SK-N-MC (cell line): ENCODE measurements at regions not wholly inside any gene's neighbourhood (a gene's known extent, or its start where the extent isn't known, plus 50 kb on each side); places are given as distances from the start of the nearest gene placed in this dataset.

Experiments
- DNase-seq: peaks from one replicate; pipeline ENCODE4 v3.0.0-alpha.2; 2011; ENCODE audit warnings: low read depth, low spot score
- H3K27ac ChIP-seq: fragments of 200-600 bp; sonication (generic); 2 replicates; pipeline ENCODE4 v1.5.1; 2016; ENCODE audit warnings: mixed run types
- H3K36me3 ChIP-seq: fragments of 200-600 bp; sonication (generic); 2 replicates; pipeline ENCODE4 v1.6.1; 2017; ENCODE audit warnings: antibody characterized with exemption, low read length, mixed read lengths; ENCODE audit not compliant: insufficient read depth
- H3K4me3 ChIP-seq: fragments of 200-600 bp; sonication (generic); 2 replicates; pipeline ENCODE4 v1.5.1; 2016
- H3K9ac ChIP-seq: fragments of 200-600 bp; sonication (generic); 2 replicates; pipeline ENCODE4 v1.8.0; 2017; ENCODE audit warnings: mixed run types, mixed read lengths; ENCODE audit not compliant: insufficient read length
- H3K9me3 ChIP-seq: fragments of 200-600 bp; sonication (generic); 2 replicates; pipeline ENCODE4 v1.6.1; 2017; ENCODE audit warnings: low read depth, mild to moderate bottlenecking, antibody characterized with exemption, low read length, moderate library complexity, mixed read lengths
- EZH2 ChIP-seq: fragments of 200-600 bp; sonication (generic); IDR thresholded peaks from one replicate; pipeline ENCODE4 v1.6.1; 2017; ENCODE audit warnings: antibody characterized with exemption
- FOXP2 ChIP-seq: optimal IDR thresholded peaks from 2 replicates; pipeline ENCODE3; 2011; ENCODE audit warnings: mild to moderate bottlenecking, moderate library complexity; ENCODE audit not compliant: insufficient read depth; ENCODE audit errors: extremely low read length, control extremely low read depth
- POLR2AphosphoS5 ChIP-seq: IDR thresholded peaks from 2 replicates; pipeline ENCODE4 v1.6.1; 2012; ENCODE audit warnings: mild to moderate bottlenecking, low read depth, low read length, borderline replicate concordance

- DNase-seq = no peak
- peaks cover 4% of the 10 kb centered on the region; the same call in 1 of the 2 replicates for H3K9me3 ChIP-seq
- H3K4me3 ChIP-seq = no peak overlapping the region
- H3K36me3 ChIP-seq = no peaks in the 10 kb centered on the region
- TF ChIP-seq FOXP2 (no peak), EZH2 (no peak), POLR2AphosphoS5 (no peak)
- no peak overlapping the region for H3K27ac ChIP-seq
- no peak overlapping the region for H3K9ac ChIP-seq
These were observed 135.1 kb upstream of the MSX1 start for GRCh38 chr4:4724321-4724720.

GRCh38 chr4:4721636-4722035 lies 137.8 kb upstream of the MSX1 start:
- DNase-seq = no peak
- no peaks in the 10 kb centered on the region for H3K36me3 ChIP-seq
- no peak for TF ChIP-seq POLR2AphosphoS5
- TF ChIP-seq FOXP2 = no peak
- TF ChIP-seq EZH2 = no peak
- H3K9ac ChIP-seq = no peak overlapping the region
- H3K4me3 ChIP-seq = no peak overlapping the region
- H3K9me3 ChIP-seq = no peaks in the 10 kb centered on the region; the same call in 1 of the 2 replicates
- no peak overlapping the region for H3K27ac ChIP-seq

- Histone ChIP-seq H3K4me3 (no peak overlapping the region), H3K9me3 (no peaks in the 10 kb centered on the region; the same call in 1 of the 2 replicates), H3K27ac (no peak overlapping the region), H3K9ac (no peak overlapping the region), H3K36me3 (no peaks in the 10 kb centered on the region)
- TF ChIP-seq EZH2 = no peak
- TF ChIP-seq POLR2AphosphoS5 = no peak
- no peak for TF ChIP-seq FOXP2
- no peak for DNase-seq
These were observed 138.8 kb upstream of the MSX1 start for GRCh38 chr4:4720646-4721045.

- Histone ChIP-seq H3K27ac (no peak overlapping the region), H3K9me3 (no peaks in the 10 kb centered on the region), H3K36me3 (no peaks in the 10 kb centered on the region), H3K4me3 (no peak overlapping the region), H3K9ac (no peak overlapping the region)
- no peak for DNase-seq
- TF ChIP-seq FOXP2 = no peak
- no peak for TF ChIP-seq EZH2
- no peak for TF ChIP-seq POLR2AphosphoS5
These were observed 140.0 kb upstream of the MSX1 start for GRCh38 chr4:4719436-4719835.

GRCh38 chr4:4717692-4718091 lies 141.8 kb upstream of the MSX1 start:
- Histone ChIP-seq H3K27ac (no peak overlapping the region), H3K4me3 (no peak overlapping the region), H3K36me3 (no peaks in the 10 kb centered on the region), H3K9me3 (no peaks in the 10 kb centered on the region), H3K9ac (no peak overlapping the region)
- DNase-seq = no peak
- TF ChIP-seq FOXP2 (no peak), POLR2AphosphoS5 (no peak), EZH2 (no peak)

- TF ChIP-seq FOXP2 = no peak
- no peak for TF ChIP-seq EZH2
- TF ChIP-seq POLR2AphosphoS5 = no peak
- H3K27ac ChIP-seq = no peak overlapping the region
- no peak for DNase-seq
- no peak overlapping the region for H3K9ac ChIP-seq
- H3K9me3 ChIP-seq = no peaks in the 10 kb centered on the region
- H3K4me3 ChIP-seq = no peak overlapping the region
- H3K36me3 ChIP-seq = no peaks in the 10 kb centered on the region
These were observed 145.1 kb upstream of the MSX1 start for GRCh38 chr4:4714331-4714730.

GRCh38 chr4:4712800-4713528 lies 146.5 kb upstream of the MSX1 start:
- no peak for TF ChIP-seq POLR2AphosphoS5
- TF ChIP-seq EZH2 = no peak
- TF ChIP-seq FOXP2 = no peak
- H3K36me3 ChIP-seq = no peaks in the 10 kb centered on the region
- H3K9ac ChIP-seq = no peak overlapping the region
- H3K4me3 ChIP-seq = no peak overlapping the region
- no peak overlapping the region for H3K27ac ChIP-seq
- DNase-seq = no peak
- H3K9me3 ChIP-seq = no peaks in the 10 kb centered on the region

- H3K27ac ChIP-seq = no peak overlapping the region
- H3K9me3 ChIP-seq = no peaks in the 10 kb centered on the region
- TF ChIP-seq FOXP2 = no peak
- TF ChIP-seq EZH2 = no peak
- no peak for TF ChIP-seq POLR2AphosphoS5
- H3K9ac ChIP-seq = no peak overlapping the region
- DNase-seq = no peak
- no peak overlapping the region for H3K4me3 ChIP-seq
- no peaks in the 10 kb centered on the region for H3K36me3 ChIP-seq
These were observed 147.6 kb upstream of the MSX1 start for GRCh38 chr4:4711902-4712301.

GRCh38 chr4:4709736-4710135 lies 149.7 kb upstream of the MSX1 start:
- TF ChIP-seq EZH2 = no peak
- TF ChIP-seq FOXP2 = no peak
- TF ChIP-seq POLR2AphosphoS5 = no peak
- Histone ChIP-seq H3K9ac (no peak overlapping the region), H3K4me3 (no peak overlapping the region), H3K27ac (no peak overlapping the region), H3K36me3 (0 out of 2 replicates have a peak, but pooled peaks cover 3% of the 10 kb centered on the region), H3K9me3 (no peaks in the 10 kb centered on the region)
- no peak for DNase-seq
